ENCODE measurements at regions not wholly inside any gene's neighbourhood (a gene's known extent, or its start where the extent isn't known, plus 50 kb on each side); places are given as distances from the start of the nearest gene placed in this dataset.
"Not testable (repeated sequence)": the region's sequence is repeated elsewhere in the genome, so short reads cannot be mapped to it uniquely, and the experiment has no call there.

GRCh38 chr5:106006242-106006641 lies 1664.5 kb downstream of the EFNA5 start:
- Histone ChIP-seq H3K27me3 (ENCODE audit: insufficient read depth, low read length) (no peaks in the 10 kb centered on the region), H3K4me3 (ENCODE audit: low read length) (no peak overlapping the region), H3K9me3 (ENCODE audit: insufficient read depth, low read depth, low read length) (no peaks in the 10 kb centered on the region), H3K9ac (ENCODE audit: low read depth, low read length) (no peak overlapping the region), H3K36me3 (ENCODE audit: insufficient read depth, low read depth, low read length) (no peaks in the 10 kb centered on the region), H3K27ac (ENCODE audit: low read length) (no peak overlapping the region), H3K4me1 (ENCODE audit: insufficient read depth, low read length) (peaks cover 3% of the 10 kb centered on the region; the same call in 1 of the 2 replicates)

GRCh38 chr5:105998991-105999390 lies 1671.7 kb downstream of the EFNA5 start:
- H3K9me3 ChIP-seq (ENCODE audit: insufficient read depth, low read depth, low read length); H3K4me3 ChIP-seq (ENCODE audit: low read length); H3K27ac ChIP-seq (ENCODE audit: low read length); H3K4me1 ChIP-seq (ENCODE audit: insufficient read depth, low read length); H3K27me3 ChIP-seq (ENCODE audit: insufficient read depth, low read length); H3K9ac ChIP-seq (ENCODE audit: low read depth, low read length); H3K36me3 ChIP-seq (ENCODE audit: insufficient read depth, low read depth, low read length): not testable (repeated sequence)

- H3K9me3 ChIP-seq (ENCODE audit: insufficient read depth, low read depth, low read length) = no peaks in the 10 kb centered on the region
- H3K4me3 ChIP-seq (ENCODE audit: low read length) = no peak overlapping the region
- H3K36me3 ChIP-seq (ENCODE audit: insufficient read depth, low read depth, low read length) = no peaks in the 10 kb centered on the region
- H3K9ac ChIP-seq (ENCODE audit: low read depth, low read length) = no peak overlapping the region
- H3K27ac ChIP-seq (ENCODE audit: low read length) = no peak overlapping the region
- H3K27me3 ChIP-seq (ENCODE audit: insufficient read depth, low read length) = no peaks in the 10 kb centered on the region
- H3K4me1 ChIP-seq (ENCODE audit: insufficient read depth, low read length) = no peaks in the 10 kb centered on the region
Observed at GRCh38 chr5:105993027-105993426, 1677.7 kb downstream of the EFNA5 start.

- H3K9ac ChIP-seq (ENCODE audit: low read depth, low read length) = no peak overlapping the region
- H3K36me3 ChIP-seq (ENCODE audit: insufficient read depth, low read depth, low read length) = no peaks in the 10 kb centered on the region
- H3K27ac ChIP-seq (ENCODE audit: low read length) = no peak overlapping the region
Observed at GRCh38 chr5:105982526-105982925, 1688.2 kb downstream of the EFNA5 start.

GRCh38 chr5:105978011-105978410 lies 1692.7 kb downstream of the EFNA5 start:
- no peaks in the 10 kb centered on the region for H3K9me3 ChIP-seq (ENCODE audit: insufficient read depth, low read depth, low read length)
- H3K36me3 ChIP-seq (ENCODE audit: insufficient read depth, low read depth, low read length) = no peaks in the 10 kb centered on the region
- no peak overlapping the region for H3K4me3 ChIP-seq (ENCODE audit: low read length)
- H3K27ac ChIP-seq (ENCODE audit: low read length) = no peak overlapping the region
- H3K9ac ChIP-seq (ENCODE audit: low read depth, low read length) = no peak overlapping the region
- no peaks in the 10 kb centered on the region for H3K27me3 ChIP-seq (ENCODE audit: insufficient read depth, low read length)
- no peaks in the 10 kb centered on the region for H3K4me1 ChIP-seq (ENCODE audit: insufficient read depth, low read length)

More at GRCh38 chr5:105982526-105982925, 1688.2 kb downstream of the EFNA5 start:
- Histone ChIP-seq H3K9me3 (ENCODE audit: insufficient read depth, low read depth, low read length) (no peaks in the 10 kb centered on the region), H3K4me3 (ENCODE audit: low read length) (no peak overlapping the region), H3K4me1 (ENCODE audit: insufficient read depth, low read length) (no peaks in the 10 kb centered on the region), H3K27me3 (ENCODE audit: insufficient read depth, low read length) (no peaks in the 10 kb centered on the region)

- Histone ChIP-seq H3K36me3 (ENCODE audit: insufficient read depth, low read depth, low read length) (no peaks in the 10 kb centered on the region), H3K9ac (ENCODE audit: low read depth, low read length) (no peak overlapping the region), H3K27ac (ENCODE audit: low read length) (no peak overlapping the region), H3K4me1 (ENCODE audit: insufficient read depth, low read length) (no peaks in the 10 kb centered on the region), H3K27me3 (ENCODE audit: insufficient read depth, low read length) (no peaks in the 10 kb centered on the region), H3K9me3 (ENCODE audit: insufficient read depth, low read depth, low read length) (no peaks in the 10 kb centered on the region), H3K4me3 (ENCODE audit: low read length) (no peak overlapping the region)
Observed at GRCh38 chr5:105977163-105977562, 1693.6 kb downstream of the EFNA5 start.

GRCh38 chr5:105970919-105971318 lies 1699.8 kb downstream of the EFNA5 start:
- Histone ChIP-seq H3K4me1 (ENCODE audit: insufficient read depth, low read length) (no peaks in the 10 kb centered on the region), H3K9me3 (ENCODE audit: insufficient read depth, low read depth, low read length) (no peaks in the 10 kb centered on the region), H3K9ac (ENCODE audit: low read depth, low read length) (no peak overlapping the region), H3K36me3 (ENCODE audit: insufficient read depth, low read depth, low read length) (no peaks in the 10 kb centered on the region), H3K4me3 (ENCODE audit: low read length) (no peak overlapping the region), H3K27ac (ENCODE audit: low read length) (no peak overlapping the region), H3K27me3 (ENCODE audit: insufficient read depth, low read length) (no peaks in the 10 kb centered on the region)

- no peaks in the 10 kb centered on the region for H3K36me3 ChIP-seq (ENCODE audit: insufficient read depth, low read depth, low read length)
- H3K9me3 ChIP-seq (ENCODE audit: insufficient read depth, low read depth, low read length) = no peaks in the 10 kb centered on the region
- H3K9ac ChIP-seq (ENCODE audit: low read depth, low read length) = no peak overlapping the region
- H3K27me3 ChIP-seq (ENCODE audit: insufficient read depth, low read length) = no peaks in the 10 kb centered on the region
- H3K4me3 ChIP-seq (ENCODE audit: low read length) = no peak overlapping the region
- H3K4me1 ChIP-seq (ENCODE audit: insufficient read depth, low read length) = no peaks in the 10 kb centered on the region
- H3K27ac ChIP-seq (ENCODE audit: low read length) = no peak overlapping the region
Observed at GRCh38 chr5:105968981-105969380, 1701.8 kb downstream of the EFNA5 start.

- Histone ChIP-seq H3K36me3 (ENCODE audit: insufficient read depth, low read depth, low read length) (no peaks in the 10 kb centered on the region), H3K9me3 (ENCODE audit: insufficient read depth, low read depth, low read length) (no peaks in the 10 kb centered on the region), H3K9ac (ENCODE audit: low read depth, low read length) (no peak overlapping the region)
Observed at GRCh38 chr5:105963696-105964255, 1707.0 kb downstream of the EFNA5 start.

GRCh38 chr5:105961572-105961971 lies 1709.2 kb downstream of the EFNA5 start:
- no peak overlapping the region for H3K4me3 ChIP-seq (ENCODE audit: low read length)
- no peaks in the 10 kb centered on the region for H3K36me3 ChIP-seq (ENCODE audit: insufficient read depth, low read depth, low read length)
- no peak overlapping the region for H3K27ac ChIP-seq (ENCODE audit: low read length)
- no peaks in the 10 kb centered on the region for H3K27me3 ChIP-seq (ENCODE audit: insufficient read depth, low read length)
- H3K9me3 ChIP-seq (ENCODE audit: insufficient read depth, low read depth, low read length) = no peaks in the 10 kb centered on the region
- H3K9ac ChIP-seq (ENCODE audit: low read depth, low read length) = no peak overlapping the region
- no peaks in the 10 kb centered on the region for H3K4me1 ChIP-seq (ENCODE audit: insufficient read depth, low read length)

More at GRCh38 chr5:105963696-105964255, 1707.0 kb downstream of the EFNA5 start:
- no peak overlapping the region for H3K4me3 ChIP-seq (ENCODE audit: low read length)
- no peak overlapping the region for H3K27ac ChIP-seq (ENCODE audit: low read length)
- H3K27me3 ChIP-seq (ENCODE audit: insufficient read depth, low read length) = no peaks in the 10 kb centered on the region
- no peaks in the 10 kb centered on the region for H3K4me1 ChIP-seq (ENCODE audit: insufficient read depth, low read length)

GRCh38 chr5:105956456-105957196 lies 1714.1 kb downstream of the EFNA5 start:
- H3K27ac ChIP-seq (ENCODE audit: low read length) = no peak overlapping the region
- H3K4me3 ChIP-seq (ENCODE audit: low read length) = no peak overlapping the region
- H3K9me3 ChIP-seq (ENCODE audit: insufficient read depth, low read depth, low read length) = no peaks in the 10 kb centered on the region
- H3K27me3 ChIP-seq (ENCODE audit: insufficient read depth, low read length) = no peaks in the 10 kb centered on the region
- H3K36me3 ChIP-seq (ENCODE audit: insufficient read depth, low read depth, low read length) = no peaks in the 10 kb centered on the region
- H3K9ac ChIP-seq (ENCODE audit: low read depth, low read length) = no peak overlapping the region
- H3K4me1 ChIP-seq (ENCODE audit: insufficient read depth, low read length) = no peaks in the 10 kb centered on the region

GRCh38 chr5:105954341-105954740 lies 1716.4 kb downstream of the EFNA5 start:
- Histone ChIP-seq H3K36me3 (ENCODE audit: insufficient read depth, low read depth, low read length) (no peaks in the 10 kb centered on the region), H3K27me3 (ENCODE audit: insufficient read depth, low read length) (no peaks in the 10 kb centered on the region), H3K27ac (ENCODE audit: low read length) (no peak overlapping the region), H3K4me3 (ENCODE audit: low read length) (no peak overlapping the region), H3K4me1 (ENCODE audit: insufficient read depth, low read length) (no peaks in the 10 kb centered on the region), H3K9me3 (ENCODE audit: insufficient read depth, low read depth, low read length) (no peaks in the 10 kb centered on the region), H3K9ac (ENCODE audit: low read depth, low read length) (no peak overlapping the region)

Data from iPS-20b (cell line).